HG02623 (cell line): ENCODE measurements at regions not wholly inside any gene's neighbourhood (a gene's known extent, or its start where the extent isn't known, plus 50 kb on each side); places are given as distances from the start of the nearest gene placed in this dataset.
"Not testable (repeated sequence)": the region's sequence is repeated elsewhere in the genome, so short reads cannot be mapped to it uniquely, and the experiment has no call there.

ENCODE experiments used
- ATAC-seq: cut with Tn5 transposase; IDR thresholded peaks from one replicate; pipeline ENCODE4 v1.9.1; 2021; ENCODE audit warnings: moderate library complexity; ENCODE audit not compliant: unreplicated experiment

DNA sequence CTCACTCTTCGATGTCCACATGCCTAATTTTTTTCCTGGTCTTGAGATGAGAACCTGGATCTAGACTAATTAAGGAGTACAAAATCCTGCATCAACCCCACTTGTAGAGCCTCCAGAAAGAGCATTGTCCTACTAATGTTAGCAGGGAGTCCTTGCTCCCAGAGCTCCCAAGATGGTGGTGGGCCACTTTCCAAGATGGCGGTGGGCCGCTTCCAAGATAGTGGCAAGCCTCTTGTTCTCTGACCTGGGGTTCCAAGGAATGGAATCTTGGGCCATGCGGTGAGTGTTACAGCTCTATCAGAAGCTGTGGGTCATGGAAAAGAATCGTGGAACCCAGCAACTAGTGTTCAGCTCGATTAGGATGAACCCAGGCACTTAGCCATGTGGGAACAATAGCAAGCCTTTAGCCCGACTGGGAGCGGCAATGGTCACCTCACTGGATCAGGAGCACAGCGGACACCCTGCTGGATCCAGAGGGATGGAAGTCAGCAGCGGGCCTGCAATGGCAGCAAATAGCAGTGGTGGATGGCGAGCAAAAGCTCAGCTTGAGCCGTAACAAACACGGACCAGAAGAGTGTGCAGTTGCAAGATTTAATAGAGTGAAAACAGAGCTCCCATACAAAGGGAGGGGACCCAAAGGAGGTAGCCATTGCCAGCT lies 1997.5 kb upstream of the RAG2 start:
- not testable (repeated sequence) for ATAC-seq

DNA sequence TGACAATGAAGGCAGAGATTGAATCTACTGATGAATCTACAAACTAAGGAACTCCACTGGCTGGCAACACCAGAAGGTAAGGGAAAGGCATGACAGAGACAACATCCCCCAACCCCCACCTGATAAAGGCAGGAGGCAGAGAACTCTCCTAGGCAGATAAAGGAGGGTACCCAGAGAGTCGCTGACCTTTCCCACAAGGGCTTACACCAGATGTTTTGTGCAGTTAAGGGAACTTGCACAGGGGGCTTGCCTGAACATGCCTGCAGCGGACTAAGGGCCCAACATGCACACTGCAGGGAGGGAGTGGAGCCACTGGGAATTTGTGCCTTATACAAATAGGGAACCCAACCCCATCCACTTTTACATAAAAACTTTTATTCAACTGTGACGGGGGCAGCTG lies 1996.9 kb upstream of the RAG2 start:
- no peak for ATAC-seq

DNA sequence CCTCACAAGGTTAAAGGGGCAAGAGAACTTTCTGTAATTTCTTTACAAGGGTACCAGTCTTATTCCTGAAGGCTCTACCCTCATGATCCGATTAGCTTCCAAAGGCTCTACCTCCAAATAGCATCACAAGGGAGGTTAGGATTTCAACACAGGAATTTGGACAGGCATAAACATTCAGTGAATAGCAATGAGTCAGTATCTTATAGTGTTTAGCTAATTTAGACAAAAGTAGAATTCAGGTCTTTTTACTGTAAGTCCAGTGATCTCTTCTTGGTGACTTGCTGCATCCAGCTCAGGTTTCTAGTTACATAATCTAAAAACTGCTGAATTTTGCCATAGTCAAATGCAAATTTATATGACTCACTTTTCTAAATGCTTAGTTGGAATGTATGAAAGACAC lies 1995.6 kb upstream of the RAG2 start:
- ATAC-seq: no peak

DNA sequence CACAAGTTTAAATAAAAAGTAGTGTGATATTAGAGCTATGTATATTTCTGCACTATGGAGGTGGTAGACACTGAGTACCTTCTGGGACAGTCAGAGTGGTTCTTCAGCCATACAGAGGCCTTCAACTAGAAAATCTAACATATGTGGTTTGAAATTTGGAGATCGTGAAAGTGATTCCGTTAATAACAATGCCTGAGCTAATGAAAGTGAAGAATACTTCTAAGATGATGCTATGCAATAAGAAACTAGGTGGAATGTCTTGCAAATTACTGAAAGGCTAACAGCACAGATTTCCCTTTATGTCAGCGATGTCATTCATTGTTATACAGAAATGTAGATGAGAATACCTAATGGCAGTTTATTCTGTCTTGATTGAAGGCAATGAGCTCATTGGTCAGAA lies 1984.7 kb upstream of the RAG2 start:
- no peak for ATAC-seq

DNA sequence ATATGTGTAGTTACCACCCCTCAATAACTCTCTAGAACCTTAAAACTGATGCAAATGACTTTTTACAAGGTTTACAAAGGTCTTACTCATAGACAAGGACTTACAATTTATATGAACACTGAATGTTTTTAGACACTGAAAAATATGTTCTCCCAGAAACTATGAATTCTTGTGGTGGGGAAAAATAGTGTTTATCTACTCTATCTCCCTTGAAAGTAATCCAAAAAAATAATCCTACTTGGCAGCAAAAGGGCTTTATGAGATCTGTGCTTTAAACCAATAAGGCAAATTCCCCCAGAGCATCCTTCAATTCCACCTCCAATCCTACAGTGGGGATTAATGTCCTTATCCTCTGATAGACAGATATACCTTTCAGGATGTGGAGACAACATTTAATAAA lies 1984.1 kb upstream of the RAG2 start:
- no peak for ATAC-seq

DNA sequence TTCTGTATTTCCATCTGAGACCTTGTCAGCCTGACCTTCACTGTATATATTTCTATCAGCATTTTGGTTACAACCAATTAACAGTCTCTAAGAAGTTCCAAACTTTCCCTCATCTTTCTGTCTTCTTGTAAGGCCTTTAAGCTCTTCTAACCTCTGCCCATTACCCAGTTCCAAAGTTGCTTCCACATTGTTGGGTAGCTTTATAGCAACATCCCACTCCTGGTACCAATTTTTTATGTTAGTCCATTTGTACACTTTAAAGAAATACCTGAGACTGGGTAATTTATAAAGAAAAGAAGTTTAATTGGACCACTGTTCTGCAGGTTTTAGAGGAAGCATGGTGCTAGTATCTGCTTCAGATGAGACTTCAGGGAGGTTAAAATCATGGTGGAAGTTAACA lies 1979.7 kb upstream of the RAG2 start:
- no peak for ATAC-seq

DNA sequence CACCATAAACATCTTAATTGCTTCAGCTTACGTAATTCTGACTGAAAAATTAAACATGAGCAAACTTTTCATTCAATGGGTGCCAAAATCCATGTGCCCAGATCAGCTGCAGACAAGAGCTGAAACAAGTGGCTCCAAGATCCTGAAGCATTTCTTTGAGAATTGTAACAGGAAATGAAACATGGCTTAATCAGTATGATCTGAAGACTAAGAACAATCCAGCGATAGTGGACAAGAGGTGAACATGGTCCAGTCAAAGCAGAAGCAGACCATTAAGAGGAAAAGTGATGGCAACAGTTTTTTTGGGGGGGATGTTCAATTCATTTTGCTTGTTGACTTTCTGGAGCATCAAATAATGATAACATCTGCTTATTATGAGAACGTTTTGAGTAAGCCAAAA lies 1964.5 kb upstream of the RAG2 start:
- ATAC-seq: no peak

DNA sequence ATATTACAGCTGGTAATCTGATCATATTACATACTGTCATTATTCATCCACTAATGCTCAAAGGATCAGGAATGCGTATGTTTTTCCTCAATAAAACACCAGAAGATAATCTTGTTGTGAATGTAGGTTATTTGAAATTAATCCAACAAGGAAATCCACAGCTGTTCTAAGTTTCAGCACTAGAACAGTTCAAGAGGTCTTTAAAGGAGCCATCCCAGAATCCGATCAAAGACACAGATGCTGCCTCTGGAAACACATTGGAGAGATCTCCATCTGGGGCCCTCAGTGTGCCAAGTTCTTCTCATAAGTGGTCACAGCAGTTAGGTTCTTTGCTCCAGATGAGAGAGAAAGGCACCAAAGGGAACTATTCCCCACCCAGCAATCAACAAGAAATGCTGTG lies 1955.1 kb upstream of the RAG2 start:
- no peak for ATAC-seq

DNA sequence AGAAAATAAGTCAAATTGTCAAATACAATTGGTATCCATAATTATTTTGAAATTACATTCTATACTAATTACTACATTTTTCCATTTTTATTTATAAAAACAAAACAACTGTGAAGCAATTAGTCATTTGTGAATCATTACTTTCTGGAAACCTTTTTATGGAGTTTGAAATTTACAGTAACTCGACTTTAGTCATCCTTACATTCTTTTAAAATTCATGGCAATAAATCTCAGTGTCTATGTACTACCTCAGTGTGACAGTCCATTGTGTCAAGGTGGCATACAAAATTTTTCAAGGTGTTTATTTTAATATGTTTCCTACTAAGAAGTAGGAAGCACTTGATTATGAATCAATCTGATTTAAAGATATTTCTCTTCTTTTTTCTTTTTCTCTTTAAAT lies 1949.4 kb upstream of the RAG2 start:
- no peak for ATAC-seq

DNA sequence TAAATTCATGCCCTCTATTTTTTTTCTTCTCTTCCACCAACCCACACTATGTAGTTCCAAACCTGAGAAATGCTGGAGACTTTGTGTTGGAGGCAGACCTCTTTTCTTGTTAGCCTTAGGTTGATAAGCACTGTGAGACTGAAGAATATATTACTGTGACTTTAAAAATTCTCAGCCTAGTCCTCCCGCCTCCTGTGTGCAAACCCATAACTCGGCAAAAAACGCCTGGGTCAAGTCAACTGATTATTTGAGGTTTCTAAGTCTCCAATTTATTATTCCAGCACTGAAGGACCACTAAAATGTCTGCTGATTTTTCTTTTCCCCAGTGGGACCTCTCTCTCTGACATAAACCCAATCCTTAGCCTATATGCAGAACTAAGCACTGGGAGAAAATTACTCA lies 1946.0 kb upstream of the RAG2 start:
- no peak for ATAC-seq

DNA sequence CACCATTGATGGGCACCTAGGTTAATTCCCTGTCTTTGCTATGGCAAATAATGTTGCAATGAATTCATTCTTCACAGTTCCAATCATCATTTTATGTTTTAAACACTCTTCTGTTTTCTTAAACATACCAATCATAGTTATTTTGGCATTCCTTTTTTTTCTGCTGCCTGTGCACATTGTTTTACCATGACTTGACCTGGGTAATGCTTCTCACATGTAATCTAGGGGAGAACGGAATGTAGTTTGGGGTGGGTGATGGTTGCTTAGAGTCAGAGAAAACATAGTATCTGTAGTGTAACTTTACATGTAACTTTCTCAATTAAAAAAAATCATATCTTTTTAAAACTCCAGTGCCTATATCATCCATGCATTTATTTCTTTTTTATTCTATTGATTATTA lies 1945.3 kb upstream of the RAG2 start:
- ATAC-seq: no peak

DNA sequence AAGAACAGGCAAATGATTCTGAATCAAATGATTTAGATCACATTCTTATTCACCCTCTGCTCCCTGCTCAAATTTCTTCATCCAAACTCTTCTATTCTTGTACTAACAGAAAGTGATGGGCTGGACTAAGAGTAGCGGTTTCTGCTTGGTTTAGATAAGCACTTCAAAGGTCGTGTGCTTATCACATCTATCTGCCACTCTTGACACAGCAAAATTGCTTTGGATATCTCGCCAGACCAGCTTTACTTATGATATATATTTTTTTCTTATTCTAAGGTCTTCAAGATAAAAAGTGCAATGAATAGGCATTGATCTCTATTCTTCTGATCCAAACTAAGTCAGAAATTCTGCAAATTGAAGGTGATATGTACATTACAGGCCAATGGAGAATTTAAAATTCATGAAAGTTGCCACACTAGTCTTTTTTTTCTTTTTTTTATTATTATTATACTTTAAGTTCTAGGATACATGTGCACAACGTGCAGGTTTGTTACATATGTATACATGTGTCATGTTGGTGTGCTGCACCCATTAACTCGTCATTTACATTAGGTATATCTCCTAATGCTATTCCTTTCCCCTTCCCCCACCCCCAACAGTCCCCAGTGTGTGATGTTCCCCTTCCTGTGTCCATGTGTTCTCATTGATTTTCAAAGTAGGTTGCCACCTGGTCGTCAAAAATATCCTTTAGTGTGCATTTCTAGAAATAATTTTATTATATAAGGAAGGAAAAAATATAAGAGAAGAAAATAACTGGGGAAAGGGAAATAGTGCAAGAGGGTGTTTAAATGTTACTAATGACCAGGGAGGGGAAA lies 1941.0 kb upstream of the RAG2 start:
- ATAC-seq: no peak

DNA sequence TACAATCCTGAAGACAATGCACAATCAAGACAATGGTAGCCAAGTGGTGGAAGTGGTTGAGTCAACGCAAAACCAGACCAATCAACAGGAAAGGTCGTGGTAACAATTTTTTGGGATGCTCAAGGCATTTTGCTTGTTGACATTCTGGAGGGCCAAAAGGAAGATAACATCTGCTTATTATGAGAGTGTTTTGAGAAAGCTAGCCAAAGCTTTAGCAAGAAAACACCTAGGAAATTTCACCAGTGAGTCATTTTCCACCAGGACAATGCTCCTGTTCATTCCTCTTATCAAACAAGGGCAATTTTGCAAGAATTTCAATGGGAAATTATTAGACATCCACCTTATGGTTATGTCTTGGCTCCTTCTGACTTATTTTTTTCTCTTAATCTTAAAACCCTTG lies 1932.2 kb upstream of the RAG2 start:
- no peak for ATAC-seq

DNA sequence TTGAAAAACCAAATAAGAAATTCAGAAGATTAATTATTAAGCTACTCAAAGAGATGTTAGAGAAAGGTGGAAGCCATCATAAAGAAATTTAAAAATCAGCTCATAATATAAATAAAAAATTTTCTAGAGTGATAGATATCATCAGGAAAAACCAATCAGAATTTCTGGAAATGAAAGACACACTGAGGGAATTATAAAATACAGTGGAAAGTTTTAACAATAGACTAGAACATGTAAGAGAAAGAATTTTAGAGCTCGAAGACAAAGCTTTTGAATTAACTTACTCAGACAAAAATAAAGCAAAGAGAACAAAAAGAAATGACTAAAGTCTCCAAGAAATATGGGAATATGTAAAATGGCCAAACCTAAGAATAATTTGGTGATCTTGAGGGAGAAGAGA lies 1926.9 kb upstream of the RAG2 start:
- ATAC-seq: no peak

DNA sequence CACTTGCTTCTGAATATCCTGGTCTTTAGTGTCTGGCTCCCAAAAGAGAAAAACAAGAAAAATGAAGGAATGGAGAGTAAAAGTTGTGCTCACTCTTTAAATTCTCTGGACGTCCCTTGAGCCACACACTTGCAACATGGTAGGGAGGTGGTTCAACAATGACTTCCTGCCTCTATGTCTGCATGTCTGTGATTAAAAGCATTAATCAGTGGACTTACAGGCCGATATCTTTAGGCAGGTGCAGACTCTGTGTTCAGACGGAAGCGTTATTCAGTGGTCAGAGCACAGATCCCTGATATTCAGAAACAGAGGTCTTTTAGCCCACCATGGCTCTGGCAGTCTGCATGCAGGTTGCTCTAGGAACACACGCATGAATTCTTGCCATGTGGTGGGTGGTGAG lies 1920.0 kb upstream of the RAG2 start:
- no peak for ATAC-seq

DNA sequence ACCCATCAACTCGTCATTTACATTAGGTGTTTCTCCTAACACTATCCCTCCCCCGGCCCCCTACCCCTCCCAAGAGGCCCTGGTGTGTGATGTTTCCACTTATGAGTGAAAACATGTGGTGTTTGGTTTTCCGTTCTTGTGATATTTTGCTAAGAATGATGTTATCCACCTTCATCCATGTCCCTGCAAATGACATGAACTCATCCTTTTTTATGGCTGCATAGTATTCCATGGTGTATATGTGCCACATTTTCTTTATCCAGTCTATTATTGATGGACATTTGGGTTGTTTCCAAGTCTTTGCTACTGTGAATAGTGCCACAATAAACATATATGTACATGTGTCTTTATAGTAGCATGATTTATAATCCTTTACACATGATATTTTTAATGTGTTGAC lies 1914.8 kb upstream of the RAG2 start:
- ATAC-seq: not testable (repeated sequence)

DNA sequence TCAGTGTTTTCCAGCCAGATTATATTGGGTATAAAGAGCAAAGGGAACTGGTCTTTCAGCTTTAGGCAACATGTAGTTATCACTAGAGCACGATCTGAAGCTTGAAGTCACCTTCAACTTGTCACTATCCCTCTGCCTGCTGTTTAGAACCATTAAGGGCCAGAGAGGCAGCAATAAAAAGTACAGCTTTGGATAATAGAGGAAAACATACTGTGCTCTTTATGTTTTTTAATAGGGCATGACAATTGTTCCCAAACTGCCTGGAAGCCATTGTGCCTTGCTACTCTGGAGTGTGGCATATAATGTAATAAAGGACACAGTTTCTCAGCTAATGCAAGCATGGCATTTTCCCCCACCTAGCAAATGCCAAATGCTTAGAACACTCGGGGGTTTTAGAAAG lies 1912.0 kb upstream of the RAG2 start:
- no peak for ATAC-seq

DNA sequence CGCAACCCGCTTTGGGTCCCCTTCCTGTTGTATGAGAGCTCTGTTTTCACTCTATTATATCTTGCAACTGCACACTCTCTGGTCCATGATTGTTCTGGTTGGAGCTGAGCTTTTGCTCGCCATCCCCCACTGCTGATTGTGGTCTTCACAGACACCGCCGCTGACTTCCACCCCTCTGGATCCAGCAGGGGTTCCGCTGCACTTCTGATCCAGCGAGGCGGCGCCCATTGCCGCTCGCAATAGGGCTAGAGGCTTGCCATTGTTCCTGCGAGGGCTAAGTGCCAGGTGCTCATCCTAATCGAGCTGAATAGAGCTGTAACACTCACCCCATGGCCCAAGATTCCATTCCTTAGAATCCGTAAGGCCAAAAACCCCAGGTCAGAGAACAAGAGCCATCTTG lies 1905.8 kb upstream of the RAG2 start:
- ATAC-seq: no peak

DNA sequence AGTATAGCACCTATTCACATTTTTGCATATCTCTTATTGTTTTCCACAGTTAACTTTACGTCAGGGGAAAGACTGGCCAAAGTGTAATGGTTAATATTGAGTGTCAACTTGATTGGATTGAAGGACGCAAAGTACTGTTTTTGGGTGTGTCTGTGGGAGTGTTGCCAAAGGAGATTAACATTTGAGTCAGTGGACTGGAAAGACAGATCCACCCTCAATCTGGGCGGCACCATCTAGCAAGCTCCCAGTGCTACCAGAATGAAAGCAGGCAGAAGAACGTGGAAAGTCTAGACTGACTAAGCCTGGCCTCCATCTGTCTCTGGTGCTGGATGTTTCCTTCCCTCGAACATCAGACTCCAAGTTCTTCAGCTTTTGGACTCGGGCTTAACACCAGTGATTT lies 1900.7 kb upstream of the RAG2 start:
- ATAC-seq: no peak

DNA sequence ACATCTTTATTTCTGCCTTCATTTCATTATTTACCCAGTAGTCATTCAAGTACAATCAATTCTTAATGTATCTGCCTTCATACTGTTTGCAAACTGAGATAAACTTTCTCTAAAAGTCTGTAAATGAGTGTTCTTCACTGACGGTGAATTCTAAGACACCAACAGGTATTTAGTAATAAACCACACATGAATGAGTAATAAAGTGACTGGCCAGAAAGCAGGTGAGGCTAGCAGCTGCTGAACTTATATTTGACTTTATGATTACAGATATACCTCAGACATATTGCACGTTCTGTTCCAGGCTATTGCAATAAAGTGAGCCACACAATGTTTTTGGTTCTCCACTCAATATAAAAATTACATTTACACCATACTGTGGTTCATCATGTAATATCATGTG lies 1894.0 kb upstream of the RAG2 start:
- ATAC-seq: no peak

DNA sequence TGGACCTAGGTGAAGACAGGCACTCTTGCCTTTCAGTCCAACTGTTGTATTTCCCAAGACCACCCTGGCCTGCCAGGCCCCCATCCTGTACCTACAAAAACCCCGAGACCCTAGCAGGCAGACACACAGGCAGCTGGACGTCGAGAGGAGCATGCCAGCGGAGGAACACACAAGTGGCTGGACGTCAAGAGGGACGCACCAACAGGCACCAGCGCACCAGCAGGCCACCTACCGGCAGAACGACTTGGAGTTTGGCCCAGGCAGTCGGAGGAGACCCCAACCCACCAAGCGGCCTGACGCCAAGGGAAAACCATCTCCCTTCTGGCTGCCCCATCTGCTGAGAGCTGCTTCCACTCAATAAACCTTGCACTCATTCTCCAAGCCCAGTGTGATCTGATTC lies 1883.4 kb upstream of the RAG2 start:
- ATAC-seq: no peak

DNA sequence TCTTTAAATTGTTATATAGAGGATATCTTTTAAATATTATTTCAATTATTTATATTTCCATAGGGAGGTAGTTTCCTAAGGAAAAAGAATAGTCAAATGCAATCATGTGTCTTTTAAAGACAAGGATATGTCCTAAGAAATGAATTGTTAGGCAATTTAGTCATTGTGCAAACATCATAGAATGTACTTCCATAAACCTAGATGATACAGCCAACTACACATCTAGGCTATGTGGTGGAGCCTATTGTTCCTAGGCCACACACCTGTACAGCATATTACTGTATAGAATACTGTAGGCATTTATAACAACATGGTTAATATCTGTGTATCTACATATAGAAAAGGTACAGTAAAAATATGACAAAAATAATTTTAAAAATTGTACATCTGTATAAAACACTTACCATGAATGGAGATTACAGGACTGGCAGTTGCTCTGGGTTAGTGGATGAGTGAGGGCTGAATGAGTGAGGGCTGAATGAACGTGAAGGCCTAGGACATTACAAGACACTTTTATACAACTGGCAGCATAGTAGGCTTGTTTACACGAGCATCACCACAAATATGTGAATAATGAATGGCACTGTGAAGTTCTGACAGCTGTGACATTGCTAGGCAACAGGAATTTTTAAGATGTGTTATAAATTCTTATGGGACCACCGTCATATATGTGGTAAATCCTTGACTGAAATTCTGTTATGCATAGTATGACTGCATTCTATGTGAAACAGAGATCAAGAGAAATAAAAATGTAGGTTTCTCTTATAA lies 1879.0 kb upstream of the RAG2 start:
- no peak for ATAC-seq
